Osteocyte (in vitro differentiated cells): ENCODE measurements at regions not wholly inside any gene's neighbourhood (a gene's known extent, or its start where the extent isn't known, plus 50 kb on each side); places are given as distances from the start of the nearest gene placed in this dataset.
"Not testable (repeated sequence)": the region's sequence is repeated elsewhere in the genome, so short reads cannot be mapped to it uniquely, and the experiment has no call there.

Experiments used
- DNase-seq: peaks from one replicate; pipeline ENCODE4 v3.0.0; 2021; ENCODE audit warnings: mixed read lengths; ENCODE audit not compliant: unreplicated experiment; ENCODE audit errors: extremely low spot score
- H3K27ac Mint-ChIP-seq: one replicate; pipeline ENCODE4 v1.8.0; 2021; ENCODE audit warnings: mild to moderate bottlenecking, mixed read lengths; ENCODE audit not compliant: unreplicated experiment
- H3K27me3 Mint-ChIP-seq: one replicate; pipeline ENCODE4 v1.8.0; 2021; ENCODE audit warnings: mixed read lengths; ENCODE audit not compliant: unreplicated experiment
- H3K36me3 Mint-ChIP-seq: one replicate; pipeline ENCODE4 v1.8.0; 2021; ENCODE audit warnings: mixed read lengths; ENCODE audit not compliant: unreplicated experiment
- H3K4me1 Mint-ChIP-seq: one replicate; pipeline ENCODE4 v1.8.0; 2021; ENCODE audit warnings: mixed read lengths; ENCODE audit not compliant: unreplicated experiment
- H3K4me3 Mint-ChIP-seq: one replicate; pipeline ENCODE4 v1.8.0; 2021; ENCODE audit warnings: mild to moderate bottlenecking, moderate library complexity, mixed read lengths; ENCODE audit not compliant: unreplicated experiment
- H3K9me3 Mint-ChIP-seq: one replicate; pipeline ENCODE4 v1.8.0; 2021; ENCODE audit warnings: mixed read lengths; ENCODE audit not compliant: unreplicated experiment
- CTCF ChIP-seq: fragments of 200-600 bp; sonication (generic); IDR thresholded peaks from 2 replicates; pipeline ENCODE4 v1.5.0; 2021; ENCODE audit warnings: antibody characterized with exemption, mild to moderate bottlenecking, moderate library complexity

- Mint-ChIP-seq H3K36me3 (peaks cover 5% of the 10 kb centered on the region), H3K27me3 (no peaks in the 10 kb centered on the region), H3K9me3 (peaks cover 4% of the 10 kb centered on the region), H3K4me1 (peaks cover 6% of the 10 kb centered on the region), H3K4me3 (no peak overlapping the region), H3K27ac (no peak overlapping the region)
- no peak for DNase-seq
- TF ChIP-seq CTCF: no peak
Measured at GRCh38 chr7:86989407-86989806, 70.0 kb downstream of the ELAPOR2 start.

GRCh38 chr7:86987834-86988233 lies 71.6 kb downstream of the ELAPOR2 start:
- DNase-seq, H3K4me1 Mint-ChIP-seq, H3K27ac Mint-ChIP-seq, H3K36me3 Mint-ChIP-seq, H3K4me3 Mint-ChIP-seq, H3K27me3 Mint-ChIP-seq: not testable (repeated sequence)
- H3K9me3 Mint-ChIP-seq: peaks cover 11% of the 10 kb centered on the region

- not testable (repeated sequence) for H3K4me1 Mint-ChIP-seq, DNase-seq, H3K27me3 Mint-ChIP-seq, H3K4me3 Mint-ChIP-seq, H3K27ac Mint-ChIP-seq
- H3K36me3 Mint-ChIP-seq: peaks cover 10% of the 10 kb centered on the region
- peaks cover 13% of the 10 kb centered on the region for H3K9me3 Mint-ChIP-seq
Measured at GRCh38 chr7:86987358-86987757, 72.1 kb downstream of the ELAPOR2 start.

- Mint-ChIP-seq H3K9me3 (peaks cover 13% of the 10 kb centered on the region), H3K36me3 (peaks cover 10% of the 10 kb centered on the region)
- not testable (repeated sequence) for H3K4me3 Mint-ChIP-seq, H3K27ac Mint-ChIP-seq, DNase-seq, H3K4me1 Mint-ChIP-seq, H3K27me3 Mint-ChIP-seq
Measured at GRCh38 chr7:86985342-86985741, 74.1 kb downstream of the ELAPOR2 start.

- Mint-ChIP-seq H3K36me3 (peaks cover 10% of the 10 kb centered on the region), H3K9me3 (peaks cover 13% of the 10 kb centered on the region)
- DNase-seq, H3K4me1 Mint-ChIP-seq, H3K27me3 Mint-ChIP-seq, H3K4me3 Mint-ChIP-seq, H3K27ac Mint-ChIP-seq: not testable (repeated sequence)
Measured at GRCh38 chr7:86983654-86984053, 75.8 kb downstream of the ELAPOR2 start.

- H3K4me1 Mint-ChIP-seq: not testable (repeated sequence)
Measured at GRCh38 chr7:86981937-86982336, 77.5 kb downstream of the ELAPOR2 start.

GRCh38 chr7:86981127-86981526 lies 78.3 kb downstream of the ELAPOR2 start:
- Mint-ChIP-seq H3K27me3 (no peaks in the 10 kb centered on the region), H3K36me3 (peaks cover 8% of the 10 kb centered on the region), H3K4me3 (no peak overlapping the region), H3K27ac (no peak overlapping the region), H3K4me1 (peaks cover 6% of the 10 kb centered on the region), H3K9me3 (peaks cover 13% of the 10 kb centered on the region)
- no peak for TF ChIP-seq CTCF
- no peak for DNase-seq

More at GRCh38 chr7:86981937-86982336, 77.5 kb downstream of the ELAPOR2 start:
- H3K9me3 Mint-ChIP-seq: peaks cover 13% of the 10 kb centered on the region
- not testable (repeated sequence) for H3K27me3 Mint-ChIP-seq, DNase-seq, H3K36me3 Mint-ChIP-seq, H3K4me3 Mint-ChIP-seq, H3K27ac Mint-ChIP-seq

GRCh38 chr7:86980223-86980622 lies 79.2 kb downstream of the ELAPOR2 start:
- peaks cover 13% of the 10 kb centered on the region for H3K9me3 Mint-ChIP-seq
- H3K4me3 Mint-ChIP-seq: no peak overlapping the region
- no peak for TF ChIP-seq CTCF
- H3K27me3 Mint-ChIP-seq: no peaks in the 10 kb centered on the region
- peaks cover 6% of the 10 kb centered on the region for H3K4me1 Mint-ChIP-seq
- peaks cover 8% of the 10 kb centered on the region for H3K36me3 Mint-ChIP-seq
- no peak overlapping the region for H3K27ac Mint-ChIP-seq
- no peak for DNase-seq
